Lower leg skin (tissue), 4 donors: ENCODE measurements at regions not wholly inside any gene's neighbourhood (a gene's known extent, or its start where the extent isn't known, plus 50 kb on each side); places are given as distances from the start of the nearest gene placed in this dataset.
"Not testable (repeated sequence)": the region's sequence is repeated elsewhere in the genome, so short reads cannot be mapped to it uniquely, and the experiment has no call there.

Experiments
- DNase-seq, 2 donors: peaks; one replicate each; pipeline ENCODE4 v3.0.0-alpha.2; 2019; ENCODE audit warnings: low spot score in 2 of 2
- H3K4me3 ChIP-seq: fragments of 200-600 bp; sonication (generic); 2 replicates; pipeline ENCODE4 v1.5.1; 2017; ENCODE audit warnings: mild to moderate bottlenecking, low read depth; ENCODE audit not compliant: poor library complexity, severe bottlenecking
- CTCF ChIP-seq, 3 donors: fragments of 450-650 bp; IDR thresholded peaks; one replicate each; pipeline ENCODE4 v1.5.1; 2016; ENCODE audit warnings: antibody characterized with exemption in 3 of 3, mild to moderate bottlenecking in 3 of 3, moderate library complexity in 2 of 3
- POLR2A ChIP-seq, 2 donors: fragments of 450-650 bp; IDR thresholded peaks; one replicate each; pipeline ENCODE4 v1.6.1; 2016 to 2017; ENCODE audit warnings: antibody characterized with exemption in 2 of 2, mild to moderate bottlenecking in 1 of 2, moderate library complexity in 1 of 2
- WGBS, 2 donors: methylation state at CpG; one replicate each; pipeline ENCODE4 v1.1.5; 2018; 5-methylcytosine and 5-hydroxymethylcytosine counted together
- intact Hi-C: fragments of 100-400 bp; cut with DNase I; formaldehyde crosslinking; loops from one replicate; pipeline ENCODE4 v1.15.0; 2023; ENCODE audit warnings: low total_unique reads

- TF ChIP-seq POLR2A (IDR thresholded peaks at IDR 0.05), result no peak
- no peak for TF ChIP-seq CTCF (IDR thresholded peaks at IDR 0.05)
- no peak overlapping the region for H3K4me3 ChIP-seq
- WGBS, 2 donors, result 88 to 90% methylated on average over 4 of the region's 4 CpGs
- no peak for DNase-seq
- intact Hi-C loops, result no loop called here
Measured at GRCh38 chr6:27834879-27835549, 77.2 kb downstream of the OR2B2 start.

- DNase-seq, result no peak
- intact Hi-C loops, result no loop called here
- WGBS, 2 donors, result 95 to 100% methylated on average over 1 of the region's 1 CpG
- no peak overlapping the region for H3K4me3 ChIP-seq
- no peak for TF ChIP-seq CTCF (IDR thresholded peaks at IDR 0.05)
- no peak for TF ChIP-seq POLR2A (IDR thresholded peaks at IDR 0.05)
Measured at GRCh38 chr6:27834384-27834783, 77.8 kb downstream of the OR2B2 start.

DNA sequence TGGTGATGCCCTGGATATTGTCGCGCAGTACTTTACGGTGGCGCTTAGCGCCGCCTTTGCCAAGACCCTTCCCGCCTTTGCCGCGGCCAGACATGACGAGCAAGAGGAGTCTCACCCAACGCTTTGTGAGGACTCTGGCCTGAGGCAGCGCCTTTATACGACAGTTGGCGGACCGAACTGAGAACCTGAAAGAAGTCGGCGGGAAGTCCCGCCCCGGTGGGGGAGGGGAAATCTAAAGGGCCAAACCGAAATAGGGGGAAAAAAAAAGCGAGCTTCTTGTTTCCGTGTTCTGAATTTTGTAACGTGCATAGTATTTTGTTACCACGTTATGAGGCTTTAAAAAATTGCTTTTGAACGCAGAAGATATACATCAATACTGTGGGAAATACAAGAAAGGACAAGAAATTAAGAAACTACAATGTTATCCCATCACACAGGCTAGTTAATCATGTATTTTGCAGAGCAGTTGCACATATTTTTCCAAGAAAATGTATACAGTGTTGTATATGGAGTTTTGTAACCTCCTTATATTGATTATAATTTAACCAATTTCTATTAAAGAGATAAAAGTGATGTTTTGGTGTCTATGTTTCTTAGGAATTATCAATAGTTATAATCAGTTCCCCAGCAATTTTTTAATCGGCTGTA, 80.6 kb downstream of the OR2B2 start:
- WGBS, 2 donors, result 4% methylated on average over 20 to 24 of the region's 26 CpGs
- H3K4me3 ChIP-seq, intact Hi-C loops: not testable (repeated sequence)
- DNase-seq, result peak; percentile 51 to 95

DNA sequence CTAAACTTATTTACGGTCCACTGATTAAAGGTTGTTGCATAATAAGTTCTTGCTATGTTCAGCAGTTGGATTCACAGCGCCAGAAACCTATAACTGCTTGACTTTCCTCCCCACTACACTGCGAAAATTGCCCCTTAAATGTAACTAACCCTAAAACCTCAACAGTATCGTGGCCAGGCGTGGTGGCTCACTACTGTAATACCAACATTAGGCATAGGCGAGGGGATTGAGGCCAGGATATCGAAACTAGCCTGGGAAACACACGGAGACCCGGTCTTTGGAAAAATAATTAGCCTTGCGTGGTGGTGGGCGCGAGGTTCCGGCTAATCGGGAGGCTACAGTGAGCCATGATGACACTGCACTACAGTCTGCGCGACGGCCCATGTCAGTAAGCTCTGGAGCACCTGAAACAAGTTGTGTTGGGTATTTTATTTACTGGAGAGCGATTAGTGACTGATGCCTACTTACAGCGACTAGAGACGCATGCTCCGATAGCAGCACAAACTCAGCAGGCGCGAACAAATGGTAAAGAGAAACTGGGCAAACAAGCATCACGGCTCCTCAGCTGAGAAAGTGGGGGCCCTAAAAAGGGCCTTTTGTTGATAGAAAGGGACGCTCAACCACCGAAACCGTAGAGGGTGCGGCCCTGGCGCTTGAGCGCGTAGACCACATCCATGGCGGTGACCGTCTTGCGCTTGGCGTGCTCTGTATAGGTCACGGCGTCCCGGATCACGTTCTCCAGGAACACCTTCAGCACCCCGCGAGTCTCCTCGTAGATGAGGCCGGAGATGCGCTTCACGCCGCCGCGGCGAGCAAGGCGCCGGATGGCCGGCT, 81.4 kb downstream of the OR2B2 start:
- DNase-seq, intact Hi-C loops: not testable (repeated sequence)
- 13 to 16% methylated on average over 34 to 37 of the region's 52 CpGs for WGBS, 2 donors
- peak overlapping the region; percentile 34 for H3K4me3 ChIP-seq

DNA sequence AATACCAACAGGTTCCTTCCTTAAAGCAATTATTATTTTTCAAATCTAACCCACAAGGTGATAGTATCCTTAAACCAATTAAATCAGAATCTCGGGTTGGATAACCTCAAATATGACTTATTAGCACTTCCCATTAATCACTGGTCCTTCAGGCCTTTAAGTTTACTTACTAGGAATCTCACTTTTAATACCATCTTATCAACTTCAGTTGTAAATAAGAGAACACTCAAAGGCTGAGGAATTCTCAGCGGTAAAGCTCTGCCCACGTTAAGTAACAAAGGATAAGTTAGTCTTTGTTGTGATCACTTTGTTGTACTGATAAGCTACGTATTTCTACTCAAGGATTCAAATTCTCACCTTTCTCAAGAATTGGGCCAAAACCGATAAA, 82.0 kb downstream of the OR2B2 start:
- 50 to 56% methylated on average over 5 of the region's 5 CpGs for WGBS, 2 donors
- TF ChIP-seq POLR2A (IDR thresholded peaks at IDR 0.05), result no peak
- no peak for TF ChIP-seq CTCF (IDR thresholded peaks at IDR 0.05)
- H3K4me3 ChIP-seq, result no peak overlapping the region
- intact Hi-C loops, result no loop called here
- DNase-seq, result no peak

- no peak overlapping the region for H3K4me3 ChIP-seq
- intact Hi-C loops, result no loop called here
- DNase-seq, result no peak
- TF ChIP-seq POLR2A (IDR thresholded peaks at IDR 0.05), result no peak
- no peak for TF ChIP-seq CTCF (IDR thresholded peaks at IDR 0.05)
- WGBS, 2 donors, result 87 to 93% methylated on average over 9 of the region's 9 CpGs
Measured at GRCh38 chr6:27829453-27830211, 82.6 kb downstream of the OR2B2 start.

DNA sequence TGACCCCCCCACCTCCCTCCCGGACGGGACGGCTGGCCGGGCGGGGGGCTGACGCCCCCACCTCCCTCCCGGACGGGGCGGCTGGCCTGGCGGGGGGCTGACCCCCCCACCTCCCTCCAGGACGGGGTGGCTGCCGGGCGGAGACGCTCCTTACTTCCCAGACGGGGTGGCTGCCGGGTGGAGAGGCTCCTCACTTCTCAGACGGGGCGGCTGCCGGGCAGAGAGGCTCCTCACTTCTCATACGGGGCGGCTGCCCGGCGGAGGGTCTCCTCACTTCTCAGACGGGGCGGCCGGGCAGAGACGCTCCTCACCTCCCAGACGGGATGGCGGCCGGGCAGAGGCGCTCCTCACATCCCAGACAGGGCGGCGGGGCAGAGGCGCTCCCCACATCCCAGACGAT, 84.7 kb downstream of the OR2B2 start:
- intact Hi-C loops, H3K4me3 ChIP-seq, DNase-seq: not testable (repeated sequence)
- 80% methylated on average over 13 of the region's 35 CpGs; no CpG with 5 or more reads in 1 of the 2 donors for WGBS, 2 donors

- DNase-seq, intact Hi-C loops, H3K4me3 ChIP-seq: not testable (repeated sequence)
- 5 to 25% methylated on average over 2 to 10 of the region's 30 CpGs for WGBS, 2 donors
Measured at GRCh38 chr6:27826612-27826985, 85.6 kb downstream of the OR2B2 start.

- H3K4me3 ChIP-seq, intact Hi-C loops, DNase-seq: not testable (repeated sequence)
- WGBS, 2 donors, result 67 to 74% methylated on average over 15 of the region's 15 CpGs
Measured at GRCh38 chr6:27825848-27826611, 86.2 kb downstream of the OR2B2 start.
